ENCODE measurements at regions not wholly inside any gene's neighbourhood (a gene's known extent, or its start where the extent isn't known, plus 50 kb on each side); places are given as distances from the start of the nearest gene placed in this dataset.

DNA sequence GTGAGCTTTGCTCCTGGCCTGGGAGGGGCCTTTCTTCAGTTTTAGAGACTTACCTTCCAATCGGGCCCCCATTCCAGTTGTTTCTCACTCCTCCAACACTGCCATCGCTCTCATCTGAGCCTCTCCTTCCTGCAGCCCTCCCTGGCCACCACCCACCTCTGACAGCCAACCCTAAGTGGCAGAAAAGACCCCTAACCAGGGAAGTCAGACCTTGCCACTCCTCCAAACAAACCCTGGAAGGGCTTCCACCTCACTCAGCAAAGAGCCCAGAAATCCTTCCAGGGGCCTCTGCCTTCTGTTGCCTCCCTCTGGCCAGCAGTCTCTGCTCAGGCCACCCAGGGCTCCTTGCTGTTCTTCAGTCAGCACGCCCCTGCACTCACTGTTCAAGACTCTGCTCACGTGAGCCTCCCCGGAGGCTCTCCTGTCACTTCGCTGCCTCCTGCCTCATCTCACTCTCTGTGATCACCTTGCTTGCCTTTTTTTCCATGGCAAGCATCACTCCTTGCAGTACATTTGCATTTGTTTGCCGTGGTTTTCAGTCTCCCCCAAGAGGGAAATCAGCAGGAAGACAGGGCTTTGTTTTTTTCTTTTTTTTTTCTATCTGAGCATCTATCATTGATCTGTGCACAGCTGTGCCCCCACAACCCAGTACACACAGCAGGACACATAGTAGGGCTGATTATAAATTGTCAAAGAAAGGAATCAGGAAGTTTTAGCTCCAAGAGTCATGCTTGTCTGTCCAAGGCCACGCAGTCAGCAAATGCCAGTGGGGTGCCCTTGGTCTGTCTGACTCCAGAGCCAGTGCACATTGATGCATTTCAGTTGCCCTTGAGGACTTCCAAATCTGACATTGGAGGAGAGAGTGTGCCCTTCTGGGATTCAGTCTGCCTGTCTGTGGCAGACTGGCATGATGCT, 83.9 kb downstream of the INHBB start (continued):
- TF ChIP-seq, protein P1, sequence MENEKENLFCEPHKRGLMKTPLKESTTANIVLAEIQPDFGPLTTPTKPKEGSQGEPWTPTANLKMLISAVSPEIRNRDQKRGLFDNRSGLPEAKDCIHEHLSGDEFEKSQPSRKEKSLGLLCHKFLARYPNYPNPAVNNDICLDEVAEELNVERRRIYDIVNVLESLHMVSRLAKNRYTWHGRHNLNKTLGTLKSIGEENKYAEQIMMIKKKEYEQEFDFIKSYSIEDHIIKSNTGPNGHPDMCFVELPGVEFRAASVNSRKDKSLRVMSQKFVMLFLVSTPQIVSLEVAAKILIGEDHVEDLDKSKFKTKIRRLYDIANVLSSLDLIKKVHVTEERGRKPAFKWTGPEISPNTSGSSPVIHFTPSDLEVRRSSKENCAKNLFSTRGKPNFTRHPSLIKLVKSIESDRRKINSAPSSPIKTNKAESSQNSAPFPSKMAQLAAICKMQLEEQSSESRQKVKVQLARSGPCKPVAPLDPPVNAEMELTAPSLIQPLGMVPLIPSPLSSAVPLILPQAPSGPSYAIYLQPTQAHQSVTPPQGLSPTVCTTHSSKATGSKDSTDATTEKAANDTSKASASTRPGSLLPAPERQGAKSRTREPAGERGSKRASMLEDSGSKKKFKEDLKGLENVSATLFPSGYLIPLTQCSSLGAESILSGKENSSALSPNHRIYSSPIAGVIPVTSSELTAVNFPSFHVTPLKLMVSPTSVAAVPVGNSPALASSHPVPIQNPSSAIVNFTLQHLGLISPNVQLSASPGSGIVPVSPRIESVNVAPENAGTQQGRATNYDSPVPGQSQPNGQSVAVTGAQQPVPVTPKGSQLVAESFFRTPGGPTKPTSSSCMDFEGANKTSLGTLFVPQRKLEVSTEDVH (IDR thresholded peaks at IDR 0.05; ENCODE audit: low read depth, partially characterized antibody): no peak
- no peak for TF ChIP-seq ZNF140 (CRISPR knock-in tag; IDR thresholded peaks at IDR 0.05)
- TF ChIP-seq ZC3H8 (IDR thresholded peaks at IDR 0.05): no peak
- TF ChIP-seq BHLHE40 (IDR thresholded peaks at IDR 0.05; ENCODE audit: low read length): peak; percentile 38; the same call in 1 of the 2 replicates

DNA sequence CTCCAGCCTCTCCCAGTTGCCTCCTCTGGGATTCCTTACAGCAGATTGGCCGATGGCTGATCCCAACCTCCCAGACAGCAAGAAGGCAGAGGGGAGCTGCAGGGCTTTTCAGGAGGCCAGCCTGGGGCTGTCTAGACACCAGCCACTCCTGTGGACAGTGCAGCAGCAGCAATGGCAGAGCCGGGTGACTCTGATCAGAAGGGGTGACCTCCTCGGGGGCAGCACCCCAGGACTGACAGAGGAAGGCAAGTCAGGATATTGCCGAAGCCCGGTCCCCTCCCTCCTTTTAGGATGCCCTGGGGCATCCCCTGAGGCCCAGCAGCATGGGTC, 84.5 kb downstream of the INHBB start:
- H2AFZ ChIP-seq (ENCODE audit: low read depth, low read length): no peak overlapping the region
- peaks cover 6 to 54% of the 10 kb centered on the region in 2 experiments; a peak in 4 of 5 replicates for H3K27me3 ChIP-seq (ENCODE audit: control insufficient read depth in 2 of 2, insufficient read depth in 2 of 2, low read length in 2 of 2)
- H3K4me1 ChIP-seq (replicated peaks in 1 of 2; ENCODE audit: control insufficient read depth in 2 of 2, insufficient read depth in 2 of 2, low read length in 2 of 2): no peaks in the 10 kb centered on the region
- FAIRE-seq (no peak), ATAC-seq (no peak), DNase-seq (ENCODE audit: extremely low read depth in 1 of 4, low spot score in 3 of 4) (no peak)
- no peak overlapping the region for H3K27ac ChIP-seq (ENCODE audit: extremely low read depth, low read depth, low read length)
- ChIA-PET CTCF (ENCODE audit: low intra/inter-chr PET ratio) (no interaction called here), POLR2A (no interaction called here)
- no peaks in the 10 kb centered on the region for H3K9me1 ChIP-seq (ENCODE audit: control insufficient read depth, insufficient read depth, low read length)
- H4K20me1 ChIP-seq (replicated peaks; ENCODE audit: control insufficient read depth, insufficient read depth, low read length): no peaks in the 10 kb centered on the region
- no peaks in the 10 kb centered on the region for H3K9me3 ChIP-seq (replicated peaks; ENCODE audit: control insufficient read depth, insufficient read depth, low read depth, low read length)
- in situ Hi-C loops (cut with MboI) (no loop called here), intact Hi-C loops (cut with micrococcal nuclease) (no loop called here)
- no TSS peak for BruUV-seq (replicated peaks)
- H3K4me3 ChIP-seq: no peak overlapping the region
- TF ChIP-seq, protein P2, sequence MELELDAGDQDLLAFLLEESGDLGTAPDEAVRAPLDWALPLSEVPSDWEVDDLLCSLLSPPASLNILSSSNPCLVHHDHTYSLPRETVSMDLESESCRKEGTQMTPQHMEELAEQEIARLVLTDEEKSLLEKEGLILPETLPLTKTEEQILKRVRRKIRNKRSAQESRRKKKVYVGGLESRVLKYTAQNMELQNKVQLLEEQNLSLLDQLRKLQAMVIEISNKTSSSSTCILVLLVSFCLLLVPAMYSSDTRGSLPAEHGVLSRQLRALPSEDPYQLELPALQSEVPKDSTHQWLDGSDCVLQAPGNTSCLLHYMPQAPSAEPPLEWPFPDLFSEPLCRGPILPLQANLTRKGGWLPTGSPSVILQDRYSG (tag; conservative IDR thresholded peaks at IDR 0.05; ENCODE audit: low read depth): no peak
- TF ChIP-seq EGR1 (conservative IDR thresholded peaks at IDR 0.05) (no peak), KDM5B (IDR thresholded peaks at IDR 0.05; ENCODE audit: insufficient replicate concordance, low read depth, low read length) (no peak)
- 6% methylated on average over 4 of the region's 5 CpGs for WGBS (ENCODE audit: insufficient coverage, low coverage, missing lambda C conversion rate)
- no peaks in the 10 kb centered on the region for H3K36me3 ChIP-seq (ENCODE audit: control insufficient read depth, insufficient read depth, low read length)
- no peak overlapping the region; a peak in 1 of 4 replicates for H3K9ac ChIP-seq (ENCODE audit: insufficient read depth in 1 of 2, low read depth in 2 of 2, low read length in 2 of 2)
- no peak overlapping the region for H3K4me2 ChIP-seq (ENCODE audit: insufficient read depth, low read length)
- no peaks in the 10 kb centered on the region for H3K79me2 ChIP-seq (ENCODE audit: control insufficient read depth, insufficient read depth, low read length)
